HUDEP-2 (cell line): ENCODE measurements at regions not wholly inside any gene's neighbourhood (a gene's known extent, or its start where the extent isn't known, plus 50 kb on each side); places are given as distances from the start of the nearest gene placed in this dataset.
"Not testable (repeated sequence)": the region's sequence is repeated elsewhere in the genome, so short reads cannot be mapped to it uniquely, and the experiment has no call there.

ENCODE experiments used
- DNase-seq, 76 experiments: peaks; one replicate each; lab custom pipeline; 2025; ENCODE audit not compliant: unreplicated experiment in 76 of 76; lab: John Stamatoyannopoulos, UW

DNA sequence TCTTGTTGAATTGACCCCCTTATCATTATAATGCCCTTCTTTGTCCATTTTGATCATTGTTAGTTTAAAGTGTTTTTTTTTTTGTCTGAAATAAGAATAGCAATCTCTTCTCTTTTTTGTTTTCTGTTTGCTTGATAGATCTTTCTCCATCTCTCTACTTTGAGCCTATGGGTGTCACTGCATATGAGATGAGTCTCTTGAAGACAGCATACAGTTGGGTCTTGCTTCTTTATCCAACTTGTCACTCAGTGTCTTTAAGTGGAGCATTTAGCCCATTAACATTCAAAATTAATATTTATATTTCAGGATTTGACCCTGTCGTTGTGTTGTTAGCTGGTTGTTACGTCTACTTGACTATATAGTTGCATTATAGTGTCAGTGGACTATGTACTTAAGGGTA is 135.4 kb downstream of the HMHB1 start:
- DNase-seq, result no peak

GRCh38 chr5:143952809-143953208 is 140.8 kb downstream of the HMHB1 start:
- DNase-seq, result no peak

DNA sequence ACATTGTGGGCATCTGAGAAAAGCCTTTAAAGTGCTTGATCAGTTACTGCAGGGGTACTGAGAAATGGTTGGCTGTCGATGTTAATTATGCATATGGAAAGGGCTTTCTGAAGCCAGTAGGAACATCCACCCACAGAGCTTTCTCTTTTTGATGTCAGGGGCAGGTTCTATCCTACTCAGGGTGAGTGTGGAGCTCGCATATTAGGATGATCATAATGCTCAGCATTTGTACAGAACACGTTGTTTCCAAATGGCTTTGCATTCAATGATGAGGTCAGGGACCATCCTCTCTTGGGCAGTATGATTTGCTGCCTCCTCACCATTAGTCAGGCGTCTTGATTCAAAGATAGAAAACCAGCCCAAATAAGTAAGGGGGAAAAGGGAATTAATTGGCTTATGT is 141.9 kb downstream of the HMHB1 start:
- no peak for DNase-seq

DNA sequence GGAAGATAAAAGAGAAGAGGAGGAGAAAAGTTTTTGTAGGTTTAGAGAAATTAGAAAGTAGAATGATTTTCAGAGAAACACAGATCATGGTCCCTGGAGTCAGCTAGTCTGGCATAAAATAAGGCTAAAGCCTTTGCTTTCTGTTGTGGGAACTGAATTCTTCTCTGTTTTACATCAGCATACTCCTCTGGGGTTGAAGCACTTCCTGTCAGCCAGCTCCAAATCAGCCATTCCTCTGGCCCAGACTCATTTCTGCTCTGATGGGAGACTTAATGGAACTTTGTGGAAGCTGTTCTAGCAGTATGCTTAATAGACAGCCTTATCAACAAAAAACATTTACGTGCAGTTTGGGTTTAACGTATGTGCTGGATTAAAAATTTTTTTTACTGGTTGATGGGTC is 143.2 kb downstream of the HMHB1 start:
- no peak for DNase-seq

GRCh38 chr5:143957455-143957854 is 145.5 kb downstream of the HMHB1 start:
- no peak for DNase-seq

DNA sequence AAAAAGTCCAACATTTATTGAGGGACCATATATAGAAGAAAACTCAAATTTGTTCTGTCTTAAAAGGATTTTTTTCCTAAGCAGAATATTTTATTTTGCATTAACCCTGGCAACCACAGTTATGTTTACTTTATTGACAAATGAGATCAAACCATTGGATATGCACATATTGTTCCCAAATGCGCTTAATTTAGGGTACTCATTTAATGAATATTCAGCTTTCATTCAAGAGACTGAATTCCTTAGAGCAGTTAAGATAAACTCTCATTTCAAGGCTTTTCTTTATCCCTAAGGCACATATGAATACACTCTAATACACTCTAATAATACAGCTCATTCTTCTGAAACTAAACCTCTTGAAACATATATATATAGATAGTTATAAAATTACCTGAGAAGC is 150.2 kb downstream of the HMHB1 start:
- no peak for DNase-seq

- DNase-seq, result no peak
These were observed 153.0 kb downstream of the HMHB1 start for GRCh38 chr5:143964919-143965318.

- no peak for DNase-seq
These were observed 154.3 kb downstream of the HMHB1 start for GRCh38 chr5:143966280-143966679.

GRCh38 chr5:143968071-143968878 is 156.3 kb downstream of the HMHB1 start:
- peak in 8 of 76 experiments; percentile 2 to 11 (median 3) for DNase-seq

DNA sequence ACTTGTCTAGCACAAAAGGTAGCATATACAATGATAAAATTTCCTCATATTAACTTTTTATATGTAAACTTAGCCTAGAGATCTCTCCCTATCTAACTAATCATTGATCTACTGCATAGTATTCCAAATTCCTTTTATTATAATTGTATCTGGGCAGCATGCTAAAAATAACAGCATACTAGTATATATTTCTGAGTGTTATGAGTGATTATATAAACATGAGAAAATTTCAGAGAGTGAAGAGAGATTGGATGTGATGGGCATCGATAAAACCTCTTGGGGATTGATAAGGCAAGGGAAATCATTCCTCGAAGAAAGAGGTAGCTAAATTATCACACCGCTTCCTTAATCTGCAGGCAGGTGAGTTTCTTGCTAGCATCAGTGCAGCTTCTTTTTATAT is 158.2 kb downstream of the HMHB1 start:
- no peak for DNase-seq

DNA sequence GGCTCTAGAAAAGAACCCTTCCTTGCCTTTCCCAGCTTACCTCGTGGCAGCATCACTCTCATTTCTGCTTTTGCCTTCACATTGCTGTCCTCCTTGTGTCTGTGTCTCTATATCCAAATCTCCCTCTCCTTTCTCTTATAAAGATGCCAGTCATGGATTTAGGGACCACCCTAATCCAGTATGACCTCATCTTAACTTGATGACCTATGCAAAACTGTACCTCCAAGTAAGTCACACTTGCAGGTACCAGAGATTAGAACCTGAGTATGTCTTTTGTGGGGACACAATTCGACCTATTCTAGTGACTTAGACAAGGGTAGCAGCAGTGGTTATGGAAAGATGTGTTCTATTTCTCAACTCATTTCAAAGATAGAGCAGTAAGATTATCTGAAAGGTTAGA is 160.1 kb downstream of the HMHB1 start:
- DNase-seq, result no peak

DNA sequence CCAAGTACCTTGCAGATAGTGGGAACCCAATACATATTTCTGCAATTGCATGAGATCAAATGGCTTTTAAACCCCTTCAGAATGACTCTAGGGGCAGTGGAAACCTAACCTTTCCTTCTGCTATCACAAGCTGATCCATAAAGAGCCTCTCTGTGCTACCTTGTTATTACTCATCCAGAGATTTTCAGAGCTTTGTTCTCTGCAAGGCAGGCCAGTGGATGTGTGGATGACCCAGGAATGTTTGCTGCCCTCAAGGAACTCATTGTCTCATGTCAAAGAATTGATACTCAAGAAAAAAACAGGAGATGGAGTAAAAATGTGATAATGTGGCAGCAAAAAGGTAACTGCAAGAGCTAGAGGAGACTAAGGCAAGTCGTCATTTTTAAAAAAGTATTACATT is 164.1 kb downstream of the HMHB1 start:
- DNase-seq, result no peak

DNA sequence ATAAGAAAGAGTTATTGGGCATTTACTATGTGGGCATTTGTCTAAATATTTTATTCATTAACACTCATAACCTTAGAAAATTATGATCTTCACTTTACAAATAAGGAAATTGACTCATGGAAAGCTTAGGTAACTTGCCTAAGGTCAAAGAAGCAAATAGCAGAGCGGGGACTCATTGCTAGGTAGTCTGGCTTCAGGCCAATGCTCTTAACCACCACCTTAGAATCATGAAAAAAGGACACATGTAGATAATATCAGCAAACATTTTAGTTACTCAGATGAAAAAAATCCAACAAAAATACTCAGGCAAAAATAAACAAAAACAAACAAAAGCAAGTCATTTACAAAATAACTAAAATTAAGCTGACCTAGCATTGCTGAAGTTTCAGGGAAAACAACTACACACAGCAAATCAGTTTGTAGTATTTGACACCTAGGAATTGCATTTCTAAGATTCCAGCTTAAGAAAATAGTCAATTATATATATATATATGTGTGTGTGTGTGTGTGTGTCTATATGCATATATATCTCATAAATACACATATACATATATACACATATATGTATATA is 166.0 kb downstream of the HMHB1 start:
- DNase-seq, result no peak

GRCh38 chr5:143979044-143979690 is 167.2 kb downstream of the HMHB1 start:
- DNase-seq, result no peak

- no peak for DNase-seq
These were observed 168.5 kb downstream of the HMHB1 start for GRCh38 chr5:143980506-143980905.

- not testable (repeated sequence) for DNase-seq
These were observed 171.0 kb downstream of the HMHB1 start for GRCh38 chr5:143982957-143983356.

DNA sequence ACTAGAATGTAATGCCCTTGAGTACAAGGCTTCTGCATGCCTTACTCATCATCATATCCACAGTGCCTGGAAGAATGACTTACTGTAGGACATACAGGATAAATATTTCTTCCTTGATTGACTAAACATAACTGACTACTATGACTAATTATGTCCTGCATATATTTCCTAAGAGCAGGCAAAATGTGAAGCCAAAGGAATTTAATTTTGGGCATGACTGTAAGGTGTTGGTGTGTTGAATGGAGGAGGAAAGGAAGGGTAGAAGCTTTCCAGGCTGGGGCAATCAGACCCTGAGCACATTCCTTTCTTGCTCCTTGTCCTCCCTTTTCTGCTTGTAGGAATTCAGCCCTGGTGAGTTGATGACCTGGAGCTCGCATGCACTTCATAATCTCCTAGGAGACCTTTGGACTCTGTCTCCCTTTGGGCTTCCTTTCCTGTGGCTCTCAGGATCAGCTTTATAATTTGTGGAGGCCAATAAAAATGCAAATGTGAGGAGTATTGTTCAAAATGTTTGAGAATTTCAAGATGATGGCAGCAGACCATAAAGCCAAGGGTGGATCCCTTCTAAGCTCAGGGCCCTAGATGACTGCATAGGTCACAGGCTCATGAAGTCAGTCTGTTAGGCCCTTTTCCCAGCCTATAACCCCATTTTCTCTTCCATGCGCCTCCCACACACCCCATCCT is 174.0 kb downstream of the HMHB1 start:
- no peak for DNase-seq

DNA sequence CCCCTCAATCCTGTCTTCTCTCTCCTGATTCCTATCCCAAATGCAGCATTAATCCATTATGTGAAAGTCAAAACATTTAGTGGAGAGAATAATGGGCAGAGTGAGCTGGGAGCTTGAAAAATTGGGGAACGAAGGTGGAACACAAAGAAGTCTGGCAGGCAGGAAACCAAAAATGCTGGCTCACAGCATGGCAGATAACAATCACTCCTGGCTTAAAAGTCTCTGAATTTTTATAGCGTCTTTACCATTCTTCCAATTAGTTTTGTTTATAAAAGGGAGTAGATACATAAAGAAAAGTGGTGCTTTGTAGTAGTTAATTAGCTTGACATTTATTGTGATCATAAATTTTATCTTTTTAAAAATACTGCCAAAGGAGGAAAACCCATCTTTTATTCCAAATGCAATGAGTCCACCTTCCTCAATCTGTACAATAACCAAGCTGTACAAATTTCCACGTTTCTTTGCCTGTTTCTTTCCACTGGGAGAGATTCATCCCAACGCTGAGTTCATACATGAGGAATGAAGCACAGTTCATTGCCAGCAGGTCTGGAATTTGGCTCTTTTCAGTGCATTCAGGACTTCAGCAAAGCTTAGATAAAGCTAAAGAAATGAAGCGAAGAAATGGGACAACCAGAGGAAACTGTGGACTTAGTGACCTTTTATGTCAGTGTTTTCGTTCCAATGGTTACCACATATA is 174.7 kb downstream of the HMHB1 start:
- DNase-seq, result no peak

- no peak for DNase-seq
These were observed 175.3 kb downstream of the HMHB1 start for GRCh38 chr5:143987264-143987663.

- no peak for DNase-seq
These were observed 176.0 kb downstream of the HMHB1 start for GRCh38 chr5:143987751-143988560.
